ENCODE measurements at regions not wholly inside any gene's neighbourhood (a gene's known extent, or its start where the extent isn't known, plus 50 kb on each side); places are given as distances from the start of the nearest gene placed in this dataset.

DNA sequence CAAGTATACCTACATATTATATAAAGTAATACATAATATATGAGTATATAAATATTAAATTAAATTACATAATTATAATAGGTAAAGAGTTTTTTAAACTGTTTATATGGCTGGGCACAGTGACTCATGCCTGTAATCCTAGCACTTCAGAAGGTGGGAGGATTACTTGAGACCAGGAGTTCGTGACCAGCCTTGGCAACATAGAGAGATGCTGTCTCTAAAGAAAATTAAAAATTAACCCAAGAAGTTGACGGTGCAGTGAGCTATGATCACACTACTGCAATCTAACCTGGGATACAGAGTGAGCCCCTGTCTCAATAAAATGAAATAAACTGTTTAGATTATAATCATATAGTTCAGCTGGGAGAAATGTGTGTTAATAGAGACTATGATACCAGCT is 363.0 kb downstream of the DDX10 start:
- H3K9me3 ChIP-seq, result no peaks in the 10 kb centered on the region
- no peaks in the 10 kb centered on the region for H3K4me1 ChIP-seq
- no peaks in the 10 kb centered on the region for H3K36me3 ChIP-seq
- TF ChIP-seq, protein P1, sequence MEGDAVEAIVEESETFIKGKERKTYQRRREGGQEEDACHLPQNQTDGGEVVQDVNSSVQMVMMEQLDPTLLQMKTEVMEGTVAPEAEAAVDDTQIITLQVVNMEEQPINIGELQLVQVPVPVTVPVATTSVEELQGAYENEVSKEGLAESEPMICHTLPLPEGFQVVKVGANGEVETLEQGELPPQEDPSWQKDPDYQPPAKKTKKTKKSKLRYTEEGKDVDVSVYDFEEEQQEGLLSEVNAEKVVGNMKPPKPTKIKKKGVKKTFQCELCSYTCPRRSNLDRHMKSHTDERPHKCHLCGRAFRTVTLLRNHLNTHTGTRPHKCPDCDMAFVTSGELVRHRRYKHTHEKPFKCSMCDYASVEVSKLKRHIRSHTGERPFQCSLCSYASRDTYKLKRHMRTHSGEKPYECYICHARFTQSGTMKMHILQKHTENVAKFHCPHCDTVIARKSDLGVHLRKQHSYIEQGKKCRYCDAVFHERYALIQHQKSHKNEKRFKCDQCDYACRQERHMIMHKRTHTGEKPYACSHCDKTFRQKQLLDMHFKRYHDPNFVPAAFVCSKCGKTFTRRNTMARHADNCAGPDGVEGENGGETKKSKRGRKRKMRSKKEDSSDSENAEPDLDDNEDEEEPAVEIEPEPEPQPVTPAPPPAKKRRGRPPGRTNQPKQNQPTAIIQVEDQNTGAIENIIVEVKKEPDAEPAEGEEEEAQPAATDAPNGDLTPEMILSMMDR (IDR thresholded peaks at IDR 0.05; ENCODE audit: low read depth, low read length), result no peak
- no peaks in the 10 kb centered on the region for H3K27me3 ChIP-seq
- no peak overlapping the region for H3K4me3 ChIP-seq (ENCODE audit: low read depth, low read length)
- no peak for DNase-seq

DNA sequence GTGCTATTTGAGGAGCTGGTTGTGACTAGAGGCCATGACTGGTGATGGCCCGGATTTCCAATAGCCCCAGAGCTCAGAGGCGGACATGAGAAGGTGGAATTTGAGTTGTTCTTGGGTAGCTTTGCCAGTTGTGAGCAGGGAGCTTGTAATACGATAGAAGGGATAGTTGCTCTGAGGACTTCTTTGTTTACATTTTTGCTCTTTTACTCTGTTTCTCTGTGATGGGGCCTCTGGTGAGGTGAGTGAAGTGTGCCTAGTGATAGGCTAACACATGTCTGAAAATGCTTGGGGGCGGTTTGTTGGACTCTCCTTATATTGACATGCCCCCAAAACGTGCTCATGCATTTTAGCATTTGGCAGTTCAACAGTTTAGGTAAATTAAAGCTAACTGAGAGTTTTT is 365.1 kb downstream of the DDX10 start:
- DNase-seq, result no peak
- Histone ChIP-seq H3K9me3 (no peaks in the 10 kb centered on the region), H3K36me3 (no peaks in the 10 kb centered on the region), H3K4me1 (no peaks in the 10 kb centered on the region), H3K4me3 (ENCODE audit: low read depth, low read length) (no peak overlapping the region), H3K27me3 (no peaks in the 10 kb centered on the region)
- TF ChIP-seq, protein P1 (IDR thresholded peaks at IDR 0.05; ENCODE audit: low read depth, low read length), result no peak

DNA sequence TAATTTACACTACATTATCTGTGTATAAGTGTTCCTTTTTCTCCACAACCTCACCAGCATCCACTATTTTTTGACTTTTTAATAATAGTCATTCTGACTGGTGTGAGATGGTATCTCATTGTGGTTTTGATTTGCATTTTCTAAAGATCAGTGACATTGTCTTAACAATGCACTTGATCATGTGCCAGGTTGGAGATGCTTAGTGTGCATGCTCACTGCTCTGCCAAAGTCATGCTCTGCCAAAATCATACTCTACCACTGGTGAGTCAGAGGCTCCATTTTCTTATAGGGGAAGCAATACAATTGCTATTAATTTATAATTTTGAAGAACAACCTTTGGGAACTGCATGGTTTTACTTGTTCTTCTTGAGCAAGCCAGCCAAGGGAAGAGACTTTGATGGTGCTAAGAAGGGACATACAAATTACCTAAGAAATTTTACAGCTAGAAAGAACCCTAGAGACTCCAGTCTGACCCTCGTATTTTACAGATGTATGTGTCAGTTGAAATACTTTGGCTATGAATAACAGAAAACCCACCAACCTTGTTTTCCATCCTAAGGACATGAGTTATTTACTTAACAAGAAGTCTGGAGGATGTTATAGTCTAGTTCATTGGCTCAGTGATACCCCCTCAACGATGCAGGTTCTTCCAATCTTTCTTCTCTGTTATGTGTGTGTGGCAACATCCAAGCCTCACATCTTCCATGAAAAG is 368.9 kb downstream of the DDX10 start:
- DNase-seq, result no peak
- Histone ChIP-seq H3K27me3 (no peaks in the 10 kb centered on the region), H3K36me3 (no peaks in the 10 kb centered on the region), H3K4me1 (no peaks in the 10 kb centered on the region), H3K4me3 (ENCODE audit: low read depth, low read length) (no peak overlapping the region), H3K9me3 (no peaks in the 10 kb centered on the region)
- TF ChIP-seq, protein P1 (IDR thresholded peaks at IDR 0.05; ENCODE audit: low read depth, low read length), result no peak

DNA sequence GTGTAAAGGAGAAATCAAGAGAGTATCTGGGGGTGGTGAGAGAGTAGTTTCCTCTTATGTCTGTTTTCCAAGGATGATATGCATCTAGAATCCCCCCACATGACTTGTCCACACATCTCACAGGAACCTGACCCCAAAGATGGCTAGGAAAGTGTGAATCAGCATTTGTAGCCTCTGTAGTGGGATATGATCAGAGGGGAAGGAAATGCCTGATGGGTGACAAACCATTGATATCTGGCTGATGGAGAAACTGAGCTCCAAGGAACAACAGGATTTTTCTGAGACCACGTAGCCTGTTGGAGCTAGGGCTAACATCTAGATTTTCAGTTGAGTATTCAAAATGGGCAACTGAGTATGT is 369.4 kb downstream of the DDX10 start:
- H3K9me3 ChIP-seq, result no peaks in the 10 kb centered on the region
- no peak for DNase-seq
- no peak overlapping the region for H3K4me3 ChIP-seq (ENCODE audit: low read depth, low read length)
- TF ChIP-seq, protein P1 (IDR thresholded peaks at IDR 0.05; ENCODE audit: low read depth, low read length), result no peak
- H3K27me3 ChIP-seq, result no peaks in the 10 kb centered on the region
- no peaks in the 10 kb centered on the region for H3K4me1 ChIP-seq
- H3K36me3 ChIP-seq, result no peaks in the 10 kb centered on the region

DNA sequence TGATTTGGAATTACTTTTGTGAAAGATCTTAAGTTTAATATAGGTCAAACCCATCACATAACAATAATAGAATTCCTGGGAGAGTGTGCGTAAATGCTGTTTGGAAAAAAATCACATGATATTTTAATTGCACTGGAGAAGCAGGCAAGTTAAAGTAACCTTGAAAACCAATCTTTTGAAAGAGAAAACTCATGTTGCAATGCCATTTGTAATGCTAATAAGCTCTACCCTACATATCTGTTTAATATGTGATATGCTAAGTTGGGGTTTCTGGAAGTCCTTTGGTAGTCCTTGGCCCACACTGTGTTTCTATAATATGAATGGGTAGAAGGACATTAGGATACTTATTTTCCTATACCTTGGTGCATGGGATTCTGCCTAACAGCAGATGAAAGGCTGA is 370.4 kb downstream of the DDX10 start:
- TF ChIP-seq, protein P1 (IDR thresholded peaks at IDR 0.05; ENCODE audit: low read depth, low read length), result no peak
- no peaks in the 10 kb centered on the region for H3K36me3 ChIP-seq
- no peaks in the 10 kb centered on the region for H3K4me1 ChIP-seq
- no peak for DNase-seq
- no peaks in the 10 kb centered on the region for H3K27me3 ChIP-seq
- H3K4me3 ChIP-seq (ENCODE audit: low read depth, low read length), result no peak overlapping the region
- no peaks in the 10 kb centered on the region for H3K9me3 ChIP-seq

DNA sequence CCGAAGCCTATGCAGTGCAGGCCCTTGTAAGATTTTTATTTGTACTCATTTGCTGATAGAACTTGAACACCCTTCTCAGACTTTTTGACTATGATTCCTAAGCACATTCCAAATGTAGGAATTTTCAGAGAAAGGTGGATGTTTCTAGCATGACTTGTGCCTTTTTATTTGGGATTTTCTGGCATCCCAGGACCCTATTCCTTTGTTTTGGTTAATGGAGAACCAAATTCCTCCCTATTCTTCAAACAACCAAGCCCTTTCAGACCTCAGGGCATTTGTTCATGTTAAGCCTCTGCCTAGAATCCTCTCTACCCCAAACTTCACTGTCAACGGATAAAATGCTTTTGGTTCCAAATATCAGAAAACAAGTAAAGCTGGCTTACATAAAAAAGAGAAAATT is 371.1 kb downstream of the DDX10 start:
- TF ChIP-seq, protein P1 (IDR thresholded peaks at IDR 0.05; ENCODE audit: low read depth, low read length), result no peak
- no peak for DNase-seq
- Histone ChIP-seq H3K4me3 (ENCODE audit: low read depth, low read length) (no peak overlapping the region), H3K9me3 (no peaks in the 10 kb centered on the region), H3K36me3 (no peaks in the 10 kb centered on the region), H3K4me1 (no peaks in the 10 kb centered on the region), H3K27me3 (no peaks in the 10 kb centered on the region)

Measured in BE2C (cell line).